ENCODE measurements at regions not wholly inside any gene's neighbourhood (a gene's known extent, or its start where the extent isn't known, plus 50 kb on each side); places are given as distances from the start of the nearest gene placed in this dataset.

GRCh38 chr15:31840849-31841476 lies 189.4 kb upstream of the CHRNA7 start:
- H3K36me3 ChIP-seq = no peaks in the 10 kb centered on the region
- H3K27ac ChIP-seq = no peak overlapping the region
- intact Hi-C loops (cut with DNase I) = no loop called here
- no peak overlapping the region for H3K4me3 ChIP-seq
- H3K4me1 ChIP-seq = no peaks in the 10 kb centered on the region
- DNase-seq = no peak
- H3K27me3 ChIP-seq = no peaks in the 10 kb centered on the region
- H3K9me3 ChIP-seq = no peaks in the 10 kb centered on the region
- TF ChIP-seq CTCF (IDR thresholded peaks at IDR 0.05) = no peak
- no peak for TF ChIP-seq POLR2A (IDR thresholded peaks at IDR 0.05)
- WGBS, 2 donors = 44 to 64% methylated on average over 8 to 9 of the region's 9 CpGs

GRCh38 chr15:31842532-31843195 lies 187.7 kb upstream of the CHRNA7 start:
- H3K27ac ChIP-seq = no peak overlapping the region
- no peak for TF ChIP-seq CTCF (IDR thresholded peaks at IDR 0.05)
- TF ChIP-seq POLR2A (IDR thresholded peaks at IDR 0.05) = no peak
- H3K36me3 ChIP-seq = no peaks in the 10 kb centered on the region
- no peaks in the 10 kb centered on the region for H3K4me1 ChIP-seq
- no peaks in the 10 kb centered on the region for H3K27me3 ChIP-seq
- intact Hi-C loops (cut with DNase I) = no loop called here
- no peak for DNase-seq
- H3K9me3 ChIP-seq = no peaks in the 10 kb centered on the region
- WGBS, 2 donors = 56 to 64% methylated on average over 5 of the region's 6 CpGs
- no peak overlapping the region for H3K4me3 ChIP-seq

GRCh38 chr15:31843426-31844055 lies 186.8 kb upstream of the CHRNA7 start:
- TF ChIP-seq POLR2A (IDR thresholded peaks at IDR 0.05) = no peak
- no peak for TF ChIP-seq CTCF (IDR thresholded peaks at IDR 0.05)
- Histone ChIP-seq H3K36me3 (no peaks in the 10 kb centered on the region), H3K4me1 (no peaks in the 10 kb centered on the region), H3K27me3 (no peaks in the 10 kb centered on the region), H3K9me3 (no peaks in the 10 kb centered on the region), H3K27ac (no peak overlapping the region), H3K4me3 (no peak overlapping the region)
- intact Hi-C loops (cut with DNase I) = no loop called here
- no peak for DNase-seq
- WGBS, 2 donors = 40 to 62% methylated on average over 5 of the region's 5 CpGs

- no peaks in the 10 kb centered on the region for H3K36me3 ChIP-seq
- TF ChIP-seq POLR2A (IDR thresholded peaks at IDR 0.05) = no peak
- TF ChIP-seq CTCF (IDR thresholded peaks at IDR 0.05) = no peak
- no peaks in the 10 kb centered on the region for H3K27me3 ChIP-seq
- H3K4me1 ChIP-seq = no peaks in the 10 kb centered on the region
- peaks cover 0 to 10% (median 0%) of the 10 kb centered on the region in 3 donors for H3K9me3 ChIP-seq
- no peak overlapping the region for H3K4me3 ChIP-seq
- DNase-seq = no peak
- intact Hi-C loops (cut with DNase I) = no loop called here
- WGBS, 2 donors = 65 to 69% methylated on average over 3 to 4 of the region's 5 CpGs
- no peak overlapping the region for H3K27ac ChIP-seq
Measured at GRCh38 chr15:31845791-31846190, 184.5 kb upstream of the CHRNA7 start.

GRCh38 chr15:31847961-31848360 lies 182.4 kb upstream of the CHRNA7 start:
- Histone ChIP-seq H3K27ac (no peak overlapping the region), H3K4me1 (no peaks in the 10 kb centered on the region), H3K36me3 (no peaks in the 10 kb centered on the region), H3K27me3 (no peaks in the 10 kb centered on the region), H3K9me3 (peaks cover 0 to 11% (median 0%) of the 10 kb centered on the region in 3 donors), H3K4me3 (no peak overlapping the region)
- intact Hi-C loops (cut with DNase I) = no loop called here
- WGBS, 2 donors = 66% methylated on average over 5 of the region's 5 CpGs
- no peak for TF ChIP-seq CTCF (IDR thresholded peaks at IDR 0.05)
- TF ChIP-seq POLR2A (IDR thresholded peaks at IDR 0.05) = no peak
- DNase-seq = no peak
